B cell (primary cell): ENCODE measurements at regions not wholly inside any gene's neighbourhood (a gene's known extent, or its start where the extent isn't known, plus 50 kb on each side); places are given as distances from the start of the nearest gene placed in this dataset.

Source experiments
- ATAC-seq: fragments of 200-7000 bp; cut with Tn5 transposase; one replicate; pipeline ENCODE4 v1.10.0; 2021; ENCODE audit warnings: low read depth, mild to moderate bottlenecking, moderate number of reproducible peaks, moderate library complexity
- CTCF ChIA-PET: fragments of 350-600 bp; sonication (Branson Sonifier 250); formaldehyde crosslinking; loops from one replicate; lab custom pipeline; 2021; ENCODE audit warnings: antibody characterized with exemption, inconsistent platforms; lab: Charles Lee
- POLR2A ChIA-PET: fragments of 350-600 bp; sonication (Branson Sonifier 250); formaldehyde crosslinking; loops from one replicate; lab custom pipeline; 2021; ENCODE audit warnings: antibody characterized with exemption; lab: Charles Lee
- DNase-seq: peaks from one replicate; pipeline ENCODE4 v3.0.0; 2013
- H2AFZ ChIP-seq: 2 replicates; pipeline ENCODE4 v1.6.1; 2012; ENCODE audit warnings: mild to moderate bottlenecking, low read depth, low read length; ENCODE audit not compliant: insufficient read depth, poor library complexity, severe bottlenecking
- H3K27ac ChIP-seq, 2 donors: 1 replicate in 1 of 2; 2 replicates in 1 of 2; pipeline ENCODE4 v1.5.1; 2012 to 2013; ENCODE audit warnings: low read length in 2 of 2, mild to moderate bottlenecking in 2 of 2, moderate library complexity in 1 of 2
- H3K27me3 ChIP-seq, 4 experiments: fragments of 200-600 bp in 1 of 4; sonication (generic) in 1 of 4; replicated peaks in 1 of 4; 1 replicate in 2 of 4; 2 replicates in 2 of 4; pipeline versions ENCODE4 v1.6.1 to v1.7.0; 2013 to 2016; ENCODE audit warnings: low read length in 3 of 4, mild to moderate bottlenecking in 2 of 4, mixed read lengths in 1 of 4, moderate library complexity in 1 of 4; ENCODE audit not compliant: insufficient read depth in 4 of 4, control insufficient read depth in 3 of 4; ENCODE audit errors: control extremely low read depth in 1 of 4
- H3K36me3 ChIP-seq, 2 experiments: replicated peaks in 1 of 2; 1 replicate in 1 of 2; 2 replicates in 1 of 2; pipeline versions ENCODE4 v1.6.1 to v1.7.1; 2013; ENCODE audit warnings: low read length in 1 of 2; ENCODE audit not compliant: insufficient read depth in 2 of 2, control insufficient read depth in 1 of 2; ENCODE audit errors: control extremely low read depth in 1 of 2, extremely low read depth in 1 of 2
- H3K4me1 ChIP-seq, 2 donors: fragments of 200-600 bp in 1 of 2; sonication (generic) in 1 of 2; 1 replicate in 1 of 2; 2 replicates in 1 of 2; pipeline versions ENCODE4 v1.5.1 to v1.6.1; 2013 to 2017; ENCODE audit warnings: low read length in 2 of 2; ENCODE audit not compliant: control insufficient read depth in 2 of 2, insufficient read depth in 2 of 2
- H3K4me2 ChIP-seq: replicated peaks from 2 replicates; pipeline ENCODE3; 2012; ENCODE audit warnings: mild to moderate bottlenecking, low read depth, low read length; ENCODE audit not compliant: poor library complexity, severe bottlenecking
- H3K4me3 ChIP-seq, 5 experiments: fragments of 200-600 bp in 1 of 5; sonication (generic) in 1 of 5; 1 replicate in 3 of 5; 2 replicates in 2 of 5; pipeline versions ENCODE4 v1.5.1 to v1.7.0; 2011 to 2016; ENCODE audit warnings: low read length in 4 of 5, mild to moderate bottlenecking in 4 of 5, low read depth in 2 of 5, control low read depth in 1 of 5, moderate library complexity in 1 of 5; ENCODE audit not compliant: insufficient read depth in 1 of 5; ENCODE audit errors: control extremely low read depth in 1 of 5, extremely low read depth in 1 of 5
- H3K79me2 ChIP-seq: fragments of 200-600 bp; sonication (generic); one replicate; pipeline ENCODE4 v1.6.0; 2016; ENCODE audit warnings: low read length; ENCODE audit not compliant: control insufficient read depth, insufficient read depth
- H3K9ac ChIP-seq: fragments of 200-600 bp; sonication (generic); 2 replicates; pipeline ENCODE4 v1.6.1; 2017; ENCODE audit warnings: mild to moderate bottlenecking, low read length, moderate library complexity
- H3K9me3 ChIP-seq, 3 donors: one replicate each; pipeline versions ENCODE4 v1.6.1 to v1.7.1; 2013; ENCODE audit warnings: low read length in 2 of 3; ENCODE audit not compliant: control insufficient read depth in 2 of 3, insufficient read depth in 1 of 3; ENCODE audit errors: control extremely low read depth in 1 of 3
- H4K20me1 ChIP-seq: 2 replicates; pipeline ENCODE4 v1.6.0; 2012; ENCODE audit warnings: mild to moderate bottlenecking, low read length; ENCODE audit not compliant: insufficient read depth, control insufficient read depth, poor library complexity, severe bottlenecking
- H3K27ac Mint-ChIP-seq: one replicate; pipeline ENCODE4 v1.8.0; 2021; ENCODE audit warnings: mixed read lengths
- H3K27me3 Mint-ChIP-seq: one replicate; pipeline ENCODE4 v1.8.0; 2021; ENCODE audit warnings: mixed read lengths
- H3K4me1 Mint-ChIP-seq: one replicate; pipeline ENCODE4 v1.8.0; 2021; ENCODE audit warnings: mixed read lengths
- H3K4me3 Mint-ChIP-seq: one replicate; pipeline ENCODE4 v1.8.0; 2021; ENCODE audit warnings: mixed read lengths
- H3K9me3 Mint-ChIP-seq: one replicate; pipeline ENCODE4 v1.8.0; 2022; ENCODE audit warnings: mixed read lengths; ENCODE audit not compliant: insufficient read depth
- EZH2 ChIP-seq: IDR thresholded peaks from 2 replicates; pipeline ENCODE4 v1.6.1; 2012; ENCODE audit warnings: borderline replicate concordance, low read depth, mild to moderate bottlenecking, moderate library complexity, low read length; ENCODE audit not compliant: insufficient read depth, poor library complexity, severe bottlenecking
- WGBS: methylation state at CpG from one replicate; pipeline ENCODE4 v1.1.5; 2013; ENCODE audit warnings: missing lambda C conversion rate; ENCODE audit not compliant: insufficient coverage; 5-methylcytosine and 5-hydroxymethylcytosine counted together
- intact Hi-C: fragments of 100-400 bp; cut with micrococcal nuclease; formaldehyde crosslinking; loops from one replicate; pipeline ENCODE4 v1.10.0; 2022
- TF ChIP-seq, protein P1 (sequence below): fragments of 200-600 bp; IDR thresholded peaks from one replicate; pipeline ENCODE4 v1.8.0; 2022; ENCODE audit warnings: antibody characterized with exemption, mild to moderate bottlenecking

DNA sequence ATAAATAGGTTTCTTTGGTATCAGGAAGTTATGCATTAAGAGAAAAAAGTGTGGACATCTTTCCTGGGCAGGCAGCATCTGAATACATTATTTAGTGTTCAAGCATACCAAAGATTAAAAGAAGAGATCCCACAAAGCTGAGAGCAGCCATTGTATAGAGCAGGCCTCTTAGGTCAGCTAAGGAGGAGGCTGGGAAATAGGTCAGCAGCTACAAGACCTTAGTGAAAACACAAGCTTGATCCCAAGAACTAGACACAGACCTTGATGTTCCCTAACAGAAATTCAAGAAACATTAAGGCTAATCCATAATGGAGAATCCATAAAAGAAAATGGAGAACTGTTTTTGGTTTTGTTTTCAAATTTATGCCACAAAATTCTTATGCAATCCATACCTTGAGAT, 135.3 kb upstream of the DPT start:
- Histone ChIP-seq H3K36me3 (no peaks in the 10 kb centered on the region), H4K20me1 (no peaks in the 10 kb centered on the region), H3K9ac (no peak overlapping the region), H3K4me1 (no peaks in the 10 kb centered on the region), H3K79me2 (no peaks in the 10 kb centered on the region), H3K27me3 (no peaks in the 10 kb centered on the region), H2AFZ (no peak overlapping the region), H3K27ac (no peak overlapping the region), H3K9me3 (no peaks in the 10 kb centered on the region), H3K4me2 (no peak overlapping the region), H3K4me3 (no peak overlapping the region)
- intact Hi-C loops, result no loop called here
- DNase-seq, result no peak
- Mint-ChIP-seq H3K4me3 (no peak overlapping the region), H3K9me3 (peaks cover 4% of the 10 kb centered on the region), H3K27me3 (no peaks in the 10 kb centered on the region), H3K4me1 (no peaks in the 10 kb centered on the region), H3K27ac (no peak overlapping the region)
- CTCF ChIA-PET, result no interaction called here
- TF ChIP-seq EZH2, result no peak
- TF ChIP-seq, protein P1, sequence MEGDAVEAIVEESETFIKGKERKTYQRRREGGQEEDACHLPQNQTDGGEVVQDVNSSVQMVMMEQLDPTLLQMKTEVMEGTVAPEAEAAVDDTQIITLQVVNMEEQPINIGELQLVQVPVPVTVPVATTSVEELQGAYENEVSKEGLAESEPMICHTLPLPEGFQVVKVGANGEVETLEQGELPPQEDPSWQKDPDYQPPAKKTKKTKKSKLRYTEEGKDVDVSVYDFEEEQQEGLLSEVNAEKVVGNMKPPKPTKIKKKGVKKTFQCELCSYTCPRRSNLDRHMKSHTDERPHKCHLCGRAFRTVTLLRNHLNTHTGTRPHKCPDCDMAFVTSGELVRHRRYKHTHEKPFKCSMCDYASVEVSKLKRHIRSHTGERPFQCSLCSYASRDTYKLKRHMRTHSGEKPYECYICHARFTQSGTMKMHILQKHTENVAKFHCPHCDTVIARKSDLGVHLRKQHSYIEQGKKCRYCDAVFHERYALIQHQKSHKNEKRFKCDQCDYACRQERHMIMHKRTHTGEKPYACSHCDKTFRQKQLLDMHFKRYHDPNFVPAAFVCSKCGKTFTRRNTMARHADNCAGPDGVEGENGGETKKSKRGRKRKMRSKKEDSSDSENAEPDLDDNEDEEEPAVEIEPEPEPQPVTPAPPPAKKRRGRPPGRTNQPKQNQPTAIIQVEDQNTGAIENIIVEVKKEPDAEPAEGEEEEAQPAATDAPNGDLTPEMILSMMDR, result no peak
- POLR2A ChIA-PET, result no interaction called here
- ATAC-seq, result no peak

DNA sequence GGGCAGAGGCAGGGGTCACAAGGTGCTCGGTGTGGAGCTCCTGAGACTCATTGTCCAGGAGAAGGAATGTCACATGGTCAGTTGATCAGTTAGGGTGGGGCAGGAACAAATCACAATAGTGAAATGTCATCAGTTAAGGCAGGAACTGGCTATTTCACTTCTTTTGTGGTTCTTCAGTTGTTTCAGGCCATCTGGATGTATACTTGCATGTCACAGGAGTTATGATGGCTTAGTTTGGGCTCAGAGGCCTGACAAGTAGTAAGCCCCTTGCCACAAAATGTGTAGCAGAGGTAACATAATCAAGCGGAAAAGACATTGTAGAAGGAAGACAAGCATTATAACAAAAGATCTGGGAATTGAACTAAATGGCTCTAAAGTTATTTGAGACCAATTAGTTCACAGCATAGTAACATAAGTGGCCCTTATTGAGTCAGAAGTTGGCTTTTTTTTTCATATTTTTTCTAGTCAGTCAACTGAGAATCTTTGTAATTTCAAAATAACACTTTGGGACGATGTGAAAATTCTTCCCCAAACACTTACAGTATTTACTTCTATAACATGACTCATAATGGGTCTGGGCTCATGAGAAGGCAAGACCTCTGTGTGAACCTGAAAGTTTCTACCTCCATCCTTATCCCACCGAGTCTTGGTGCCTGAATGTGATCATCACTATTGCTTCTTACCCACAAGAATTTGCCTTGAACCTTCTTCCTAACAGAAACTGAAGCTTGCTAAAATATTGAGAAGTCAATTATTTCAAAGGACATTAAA, 137.0 kb upstream of the DPT start:
- DNase-seq (no peak), ATAC-seq (no peak)
- Histone ChIP-seq H3K4me2 (no peak overlapping the region), H3K9me3 (no peaks in the 10 kb centered on the region), H3K4me1 (no peaks in the 10 kb centered on the region), H3K9ac (no peak overlapping the region), H3K36me3 (no peaks in the 10 kb centered on the region), H4K20me1 (no peaks in the 10 kb centered on the region), H3K4me3 (no peak overlapping the region), H3K27me3 (no peaks in the 10 kb centered on the region), H2AFZ (no peak overlapping the region), H3K27ac (no peak overlapping the region), H3K79me2 (no peaks in the 10 kb centered on the region)
- no peak for TF ChIP-seq EZH2
- TF ChIP-seq, protein P1, result no peak
- 58% methylated on average over 2 of the region's 4 CpGs for WGBS
- Mint-ChIP-seq H3K9me3 (peaks cover 2% of the 10 kb centered on the region), H3K27me3 (peaks cover 3% of the 10 kb centered on the region), H3K27ac (no peak overlapping the region), H3K4me1 (no peaks in the 10 kb centered on the region), H3K4me3 (no peak overlapping the region)
- ChIA-PET POLR2A (no interaction called here), CTCF (no interaction called here)
- intact Hi-C loops, result no loop called here
